GM12892 (cell line): ENCODE measurements at regions not wholly inside any gene's neighbourhood (a gene's known extent, or its start where the extent isn't known, plus 50 kb on each side); places are given as distances from the start of the nearest gene placed in this dataset.
"Not testable (repeated sequence)": the region's sequence is repeated elsewhere in the genome, so short reads cannot be mapped to it uniquely, and the experiment has no call there.

Source experiments
- DNase-seq: peaks from one replicate; pipeline ENCODE4 v3.0.0; 2011; ENCODE audit not compliant: insufficient read length
- FAIRE-seq: peaks from 2 replicates; lab custom pipeline; 2011; peaks lifted over from hg19 to GRCh38; lab: Jason Lieb, UNC
- POLR2A ChIP-seq: IDR thresholded peaks from 2 replicates; pipeline ENCODE4 v1.6.1; 2011; ENCODE audit warnings: low read depth, low read length, control low read depth
- POLR2AphosphoS5 ChIP-seq: IDR thresholded peaks from 2 replicates; pipeline ENCODE4 v1.6.1; 2011; ENCODE audit warnings: low read depth, low read length, control low read depth
- TAF1 ChIP-seq: IDR thresholded peaks from 2 replicates; pipeline ENCODE4 v1.6.1; 2011; ENCODE audit warnings: low read depth, mild to moderate bottlenecking, control low read depth, low read length, borderline replicate concordance

GRCh38 chr11:70886676-70887541, 365.5 kb downstream of the SHANK2 start:
- FAIRE-seq: no peak
- DNase-seq: no peak
- no peak for TF ChIP-seq POLR2A
- TF ChIP-seq POLR2AphosphoS5: no peak
- no peak for TF ChIP-seq TAF1

DNA sequence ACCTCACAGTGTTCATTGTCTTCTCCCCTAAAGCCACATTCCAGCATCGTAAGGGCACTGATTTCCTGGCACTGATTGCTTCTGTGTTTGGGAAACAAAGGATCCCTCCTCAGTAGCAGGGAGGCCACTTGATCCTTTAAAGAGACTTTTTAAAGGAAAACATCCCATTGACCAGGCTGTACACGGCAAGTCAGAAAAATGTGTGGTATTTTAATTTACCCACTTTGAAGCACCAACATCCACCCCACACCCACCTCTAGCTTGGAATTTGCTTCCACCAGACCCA, 364.9 kb downstream of the SHANK2 start:
- no peak for DNase-seq
- TF ChIP-seq POLR2A: no peak
- no peak for TF ChIP-seq POLR2AphosphoS5
- no peak for TF ChIP-seq TAF1
- no peak for FAIRE-seq

- FAIRE-seq: no peak
- no peak for DNase-seq
- TF ChIP-seq TAF1: no peak
- no peak for TF ChIP-seq POLR2A
- TF ChIP-seq POLR2AphosphoS5: no peak
Observed at GRCh38 chr11:70888061-70888460, 364.3 kb downstream of the SHANK2 start.

- FAIRE-seq (no peak), DNase-seq (no peak)
- TF ChIP-seq POLR2A (no peak), TAF1 (no peak), POLR2AphosphoS5 (no peak)
Observed at GRCh38 chr11:70889411-70889810, 363.0 kb downstream of the SHANK2 start.

- DNase-seq (no peak), FAIRE-seq (no peak)
- no peak for TF ChIP-seq POLR2AphosphoS5
- TF ChIP-seq POLR2A: no peak
- no peak for TF ChIP-seq TAF1
Observed at GRCh38 chr11:70891844-70892380, 360.5 kb downstream of the SHANK2 start.

DNA sequence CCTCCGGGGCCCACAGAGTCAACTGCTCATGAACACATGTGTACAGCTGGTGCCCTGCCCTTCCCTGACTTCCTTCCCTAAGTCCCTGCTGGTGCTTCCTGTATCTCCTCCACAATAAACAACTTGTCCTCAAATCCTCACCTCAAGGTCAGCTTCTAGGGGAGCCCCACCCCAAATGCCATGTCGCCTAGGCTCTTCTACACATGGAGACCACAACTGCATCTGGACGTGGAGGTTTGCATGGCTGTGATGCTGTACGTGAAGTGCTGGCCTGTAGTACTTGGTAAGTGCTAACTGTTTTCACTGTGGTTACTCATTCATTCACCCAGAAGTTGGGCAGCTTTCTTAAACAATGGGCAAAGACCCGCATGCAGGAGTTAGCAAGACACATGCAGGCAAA, 359.5 kb downstream of the SHANK2 start:
- no peak for DNase-seq
- TF ChIP-seq POLR2A: no peak
- no peak for TF ChIP-seq TAF1
- no peak for TF ChIP-seq POLR2AphosphoS5
- FAIRE-seq: no peak

DNA sequence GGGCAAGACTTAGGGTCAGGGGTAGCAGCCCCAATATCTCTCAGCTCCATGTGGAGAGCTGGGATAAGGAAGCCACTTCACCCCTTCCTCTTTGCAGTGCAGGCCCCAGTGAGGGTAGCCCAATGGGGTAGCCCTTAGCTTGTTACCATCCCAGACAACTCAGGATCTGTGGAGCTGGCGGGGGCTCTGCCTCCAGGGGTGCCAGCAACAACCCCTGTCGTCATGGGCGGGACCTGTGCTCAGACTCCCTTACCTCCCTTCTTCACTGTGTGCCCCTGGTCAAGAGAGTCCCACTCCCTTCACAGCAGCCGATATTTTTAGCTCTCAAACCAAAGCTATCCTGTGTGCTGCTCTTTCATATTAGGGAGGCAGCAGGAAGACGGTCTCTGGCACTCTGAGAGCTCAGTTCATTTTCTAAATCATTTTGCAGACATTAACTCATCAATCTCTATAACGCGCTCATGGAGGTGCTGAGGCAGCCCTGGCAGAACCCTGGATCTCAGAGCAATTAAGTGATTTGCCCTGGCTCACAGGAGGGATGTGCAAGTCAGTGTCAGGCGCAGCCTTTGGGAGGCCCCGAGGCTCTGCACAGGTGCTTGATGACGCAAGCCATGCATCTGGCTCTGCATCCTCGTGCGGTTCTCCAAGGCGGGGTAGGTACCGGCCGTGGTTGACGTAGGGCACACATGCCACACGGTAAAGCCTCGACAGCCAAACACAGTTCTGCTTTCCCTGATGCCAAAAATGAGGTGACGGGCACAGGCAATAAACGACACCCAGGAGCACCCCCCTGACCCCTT, 357.6 kb downstream of the SHANK2 start:
- FAIRE-seq (no peak), DNase-seq (no peak)
- TF ChIP-seq POLR2AphosphoS5: no peak
- TF ChIP-seq TAF1: no peak
- TF ChIP-seq POLR2A: no peak

DNA sequence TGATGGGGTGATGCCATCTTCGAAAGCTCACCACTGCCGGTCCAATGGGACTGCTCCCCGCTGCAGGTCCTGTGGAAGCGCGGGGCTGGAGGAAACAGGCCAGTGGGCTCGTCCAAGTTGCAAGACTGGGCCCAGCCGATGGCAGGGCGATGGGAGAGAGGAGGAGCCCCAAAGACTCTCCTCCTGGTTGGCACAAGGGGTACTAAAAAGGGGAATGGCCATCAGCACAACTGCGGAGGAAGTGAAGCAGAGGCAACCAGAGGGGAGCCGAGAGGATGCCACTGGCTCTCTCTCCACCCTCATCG, 357.1 kb downstream of the SHANK2 start:
- FAIRE-seq (no peak), DNase-seq (no peak)
- no peak for TF ChIP-seq TAF1
- no peak for TF ChIP-seq POLR2AphosphoS5
- no peak for TF ChIP-seq POLR2A

GRCh38 chr11:70897429-70897828, 354.9 kb downstream of the SHANK2 start:
- DNase-seq: no peak
- TF ChIP-seq POLR2AphosphoS5 (no peak), POLR2A (no peak), TAF1 (no peak)
- FAIRE-seq: no peak

DNA sequence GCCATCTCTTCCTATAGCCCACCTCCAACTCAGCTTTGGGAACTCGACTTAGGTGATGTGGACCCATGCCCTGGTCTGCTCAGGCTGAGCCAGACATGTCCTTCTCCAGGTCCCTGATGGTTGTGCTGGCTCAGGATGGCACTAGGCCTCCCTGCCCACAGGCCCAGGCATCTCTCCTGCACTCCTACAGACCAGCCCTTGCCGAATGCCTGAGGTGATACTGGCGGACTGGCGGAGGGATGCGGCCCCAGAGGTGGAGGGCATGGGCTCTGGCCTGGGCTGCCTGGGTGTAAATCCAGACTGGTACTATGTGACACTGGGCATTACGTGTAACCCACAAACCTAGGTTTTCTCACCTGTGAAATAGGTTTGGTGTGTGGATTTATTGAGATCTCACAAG, 352.8 kb downstream of the SHANK2 start:
- no peak for FAIRE-seq
- no peak for TF ChIP-seq POLR2A
- no peak for TF ChIP-seq POLR2AphosphoS5
- no peak for TF ChIP-seq TAF1
- DNase-seq: no peak

- DNase-seq (no peak), FAIRE-seq (no peak)
- TF ChIP-seq POLR2A: no peak
- TF ChIP-seq TAF1: no peak
- no peak for TF ChIP-seq POLR2AphosphoS5
Observed at GRCh38 chr11:70900540-70900939, 351.8 kb downstream of the SHANK2 start.

- FAIRE-seq: no peak
- TF ChIP-seq POLR2AphosphoS5 (no peak), TAF1 (no peak), POLR2A (no peak)
Observed at GRCh38 chr11:70901951-70902521, 350.3 kb downstream of the SHANK2 start.

DNA sequence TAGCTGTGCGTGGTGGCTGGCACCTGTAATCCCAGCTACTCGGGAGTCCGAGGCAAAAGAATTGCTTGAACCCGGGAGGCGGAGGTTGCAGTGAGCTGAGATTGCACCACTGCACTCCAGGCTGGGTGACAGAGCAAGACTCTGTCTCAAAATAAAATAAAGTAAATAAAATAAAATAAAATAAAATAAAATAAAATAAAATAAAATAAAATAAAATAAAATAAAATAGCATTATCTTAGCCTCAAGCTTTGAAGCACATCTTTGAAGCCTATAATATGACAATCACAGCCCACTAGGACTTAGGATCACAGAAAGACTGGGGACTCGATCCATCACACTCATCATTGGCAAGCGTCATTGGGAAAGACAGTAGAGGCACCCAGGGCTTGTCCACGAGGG, 349.1 kb downstream of the SHANK2 start:
- FAIRE-seq: not testable (repeated sequence)

More at GRCh38 chr11:70901951-70902521, 350.3 kb downstream of the SHANK2 start:
- no peak for DNase-seq

More for the DNA sequence above, 349.1 kb downstream of the SHANK2 start:
- not testable (repeated sequence) for DNase-seq
